Esophagus squamous epithelium (tissue), 4 donors: ENCODE measurements at regions not wholly inside any gene's neighbourhood (a gene's known extent, or its start where the extent isn't known, plus 50 kb on each side); places are given as distances from the start of the nearest gene placed in this dataset.

Experiments used
- POLR2A ChIP-seq, 4 donors: fragments of 450-650 bp; IDR thresholded peaks; one replicate each; pipeline ENCODE4 v1.6.1; 2017; ENCODE audit warnings: antibody characterized with exemption in 4 of 4, mild to moderate bottlenecking in 4 of 4, moderate library complexity in 3 of 4
- TF ChIP-seq, protein P1 (sequence below), 6 experiments: fragments of 450-650 bp in 4 of 6; fragments of 200-600 bp in 2 of 6; sonication (generic) in 2 of 6; IDR thresholded peaks; one replicate each; pipeline ENCODE4 v1.5.1; 2016 to 2019; ENCODE audit warnings: antibody characterized with exemption in 6 of 6, mild to moderate bottlenecking in 4 of 6, moderate library complexity in 4 of 6

DNA sequence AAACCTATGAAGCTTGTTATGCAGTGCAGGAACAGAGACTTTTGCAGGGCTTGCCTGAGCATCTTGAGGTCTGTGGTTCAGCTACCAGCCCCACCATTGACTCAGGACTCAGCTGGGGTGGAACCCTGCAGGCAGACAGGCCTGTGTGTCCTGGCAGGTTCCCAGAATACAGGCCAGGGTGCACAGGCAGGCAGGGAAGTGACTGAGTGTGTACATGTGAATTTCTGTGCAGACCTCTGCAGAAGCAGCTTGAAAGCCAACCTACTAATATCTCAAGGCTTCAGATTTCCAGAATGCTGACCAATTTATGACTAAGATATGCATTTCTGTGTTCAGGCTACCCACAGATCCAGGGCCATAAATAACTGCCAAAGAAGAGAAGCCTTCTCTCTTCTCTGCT is 254.4 kb downstream of the DLEU7 start:
- no peak for TF ChIP-seq POLR2A (IDR thresholded peaks at IDR 0.05)
- TF ChIP-seq, protein P1, sequence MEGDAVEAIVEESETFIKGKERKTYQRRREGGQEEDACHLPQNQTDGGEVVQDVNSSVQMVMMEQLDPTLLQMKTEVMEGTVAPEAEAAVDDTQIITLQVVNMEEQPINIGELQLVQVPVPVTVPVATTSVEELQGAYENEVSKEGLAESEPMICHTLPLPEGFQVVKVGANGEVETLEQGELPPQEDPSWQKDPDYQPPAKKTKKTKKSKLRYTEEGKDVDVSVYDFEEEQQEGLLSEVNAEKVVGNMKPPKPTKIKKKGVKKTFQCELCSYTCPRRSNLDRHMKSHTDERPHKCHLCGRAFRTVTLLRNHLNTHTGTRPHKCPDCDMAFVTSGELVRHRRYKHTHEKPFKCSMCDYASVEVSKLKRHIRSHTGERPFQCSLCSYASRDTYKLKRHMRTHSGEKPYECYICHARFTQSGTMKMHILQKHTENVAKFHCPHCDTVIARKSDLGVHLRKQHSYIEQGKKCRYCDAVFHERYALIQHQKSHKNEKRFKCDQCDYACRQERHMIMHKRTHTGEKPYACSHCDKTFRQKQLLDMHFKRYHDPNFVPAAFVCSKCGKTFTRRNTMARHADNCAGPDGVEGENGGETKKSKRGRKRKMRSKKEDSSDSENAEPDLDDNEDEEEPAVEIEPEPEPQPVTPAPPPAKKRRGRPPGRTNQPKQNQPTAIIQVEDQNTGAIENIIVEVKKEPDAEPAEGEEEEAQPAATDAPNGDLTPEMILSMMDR (IDR thresholded peaks at IDR 0.05), result no peak
